HEK293 (cell line): ENCODE measurements at regions not wholly inside any gene's neighbourhood (a gene's known extent, or its start where the extent isn't known, plus 50 kb on each side); places are given as distances from the start of the nearest gene placed in this dataset.
"Not testable (repeated sequence)": the region's sequence is repeated elsewhere in the genome, so short reads cannot be mapped to it uniquely, and the experiment has no call there.

Experiments
- CTCF ChIA-PET: fragments of 350-600 bp; formaldehyde crosslinking; extraction: SDS; loops from one replicate; lab custom pipeline; 2021; ENCODE audit warnings: antibody characterized with exemption; lab: Yijun Ruan, JAX
- POLR2A ChIA-PET: fragments of 300-600 bp; formaldehyde crosslinking; extraction: SDS; loops from one replicate; lab custom pipeline; 2020; ENCODE audit warnings: antibody characterized with exemption, inconsistent platforms; lab: Yijun Ruan, JAX
- H3K27ac ChIP-seq: fragments of 200-500 bp; sonication (Bioruptor generic); 2 replicates; pipeline ENCODE4 v1.5.1; 2014; ENCODE audit warnings: low read depth, low read length, control low read depth, inconsistent platforms; ENCODE audit errors: extremely low read depth
- H3K36me3 ChIP-seq, 2 experiments: fragments of 200-500 bp in 1 of 2; sonication (Bioruptor generic) in 1 of 2; 1 replicate in 1 of 2; 2 replicates in 1 of 2; pipeline ENCODE4 v1.5.1; 2014 to 2017; ENCODE audit warnings: inconsistent platforms in 2 of 2, low read length in 2 of 2; ENCODE audit not compliant: control insufficient read depth in 2 of 2, insufficient read depth in 1 of 2
- H3K4me1 ChIP-seq: fragments of 200-500 bp; sonication (Bioruptor generic); 2 replicates; pipeline ENCODE4 v1.5.1; 2014; ENCODE audit warnings: mild to moderate bottlenecking, low read length, inconsistent platforms; ENCODE audit not compliant: control insufficient read depth, insufficient read depth
- H3K4me3 ChIP-seq: 2 replicates; pipeline ENCODE4 v1.5.1; 2011; ENCODE audit warnings: low read depth, mild to moderate bottlenecking, control low read depth, low read length, moderate library complexity
- H3K9me3 ChIP-seq: fragments of 200-500 bp; sonication (Bioruptor generic); 2 replicates; pipeline ENCODE4 v1.5.1; 2014; ENCODE audit warnings: low read depth, low read length, inconsistent platforms; ENCODE audit not compliant: control insufficient read depth, insufficient read depth
- KLF1 ChIP-seq: fragments of 450-650 bp; formaldehyde crosslinking; IDR thresholded peaks from 2 replicates; pipeline ENCODE4 v1.5.1; 2016; ENCODE audit warnings: missing biosample characterization, missing genetic modification characterization
- KLF9 ChIP-seq: fragments of 450-650 bp; formaldehyde crosslinking; IDR thresholded peaks from 2 replicates; pipeline ENCODE4 v1.5.1; 2016; ENCODE audit warnings: missing biosample characterization, missing genetic modification characterization, low read depth
- ZBTB1 ChIP-seq: fragments of 450-650 bp; formaldehyde crosslinking; IDR thresholded peaks from 2 replicates; pipeline ENCODE4 v1.5.1; 2016; ENCODE audit warnings: missing biosample characterization, missing genetic modification characterization
- ZBTB8A ChIP-seq: fragments of 450-650 bp; formaldehyde crosslinking; IDR thresholded peaks from 2 replicates; pipeline ENCODE4 v1.5.1; 2016; ENCODE audit warnings: missing biosample characterization, missing genetic modification characterization
- ZFP41 ChIP-seq: fragments of 450-650 bp; formaldehyde crosslinking; IDR thresholded peaks from 2 replicates; pipeline ENCODE4 v1.5.1; 2016; ENCODE audit warnings: missing biosample characterization, missing genetic modification characterization, borderline replicate concordance
- ZFP69B ChIP-seq: fragments of 450-650 bp; formaldehyde crosslinking; IDR thresholded peaks from 2 replicates; pipeline ENCODE4 v1.5.1; 2016; ENCODE audit warnings: missing biosample characterization, missing genetic modification characterization
- ZNF24 ChIP-seq: fragments of 450-650 bp; formaldehyde crosslinking; IDR thresholded peaks from 2 replicates; pipeline ENCODE4 v1.5.1; 2016; ENCODE audit warnings: missing biosample characterization, missing genetic modification characterization
- ZNF248 ChIP-seq: fragments of 450-650 bp; formaldehyde crosslinking; IDR thresholded peaks from 2 replicates; pipeline ENCODE4 v1.5.1; 2017; ENCODE audit warnings: missing biosample characterization, missing genetic modification characterization
- ZNF302 ChIP-seq: fragments of 450-650 bp; formaldehyde crosslinking; IDR thresholded peaks from 2 replicates; pipeline ENCODE4 v1.5.1; 2016; ENCODE audit warnings: missing biosample characterization, missing genetic modification characterization, low read depth
- ZNF37A ChIP-seq: fragments of 450-650 bp; IDR thresholded peaks from 2 replicates; pipeline ENCODE4 v1.5.1; 2018; ENCODE audit warnings: missing biosample characterization, missing genetic modification characterization
- ZNF560 ChIP-seq: fragments of 450-650 bp; formaldehyde crosslinking; IDR thresholded peaks from 2 replicates; pipeline ENCODE4 v1.5.1; 2017; ENCODE audit warnings: missing biosample characterization, missing genetic modification characterization, borderline replicate concordance
- ZNF610 ChIP-seq: fragments of 450-650 bp; formaldehyde crosslinking; IDR thresholded peaks from 2 replicates; pipeline ENCODE4 v1.5.1; 2016; ENCODE audit warnings: missing biosample characterization, missing genetic modification characterization, borderline replicate concordance
- ZNF621 ChIP-seq: fragments of 450-650 bp; formaldehyde crosslinking; IDR thresholded peaks from 2 replicates; pipeline ENCODE4 v1.5.1; 2017; ENCODE audit warnings: missing biosample characterization, missing genetic modification characterization
- ZNF626 ChIP-seq: fragments of 450-650 bp; sonication (Bioruptor Pico); formaldehyde crosslinking; IDR thresholded peaks from 2 replicates; pipeline ENCODE4 v1.5.1; 2018; ENCODE audit warnings: missing biosample characterization, missing genetic modification characterization, inconsistent platforms
- ZNF785 ChIP-seq: fragments of 450-650 bp; formaldehyde crosslinking; IDR thresholded peaks from 2 replicates; pipeline ENCODE4 v1.5.1; 2016; ENCODE audit warnings: missing biosample characterization, missing genetic modification characterization
- TF ChIP-seq, protein P1 (sequence below): sonication (generic); formaldehyde crosslinking; IDR thresholded peaks from 2 replicates; pipeline ENCODE4 v1.8.1; 2022; ENCODE audit warnings: mild to moderate bottlenecking, moderate library complexity, missing genetic modification reagents
- TF ChIP-seq, protein P2 (sequence below): fragments of 450-650 bp; formaldehyde crosslinking; IDR thresholded peaks from 2 replicates; pipeline ENCODE4; 2016; ENCODE audit warnings: missing biosample characterization, missing genetic modification characterization
- TF ChIP-seq, protein P3 (sequence below): fragments of 450-650 bp; formaldehyde crosslinking; IDR thresholded peaks from 2 replicates; pipeline ENCODE4 v1.5.0; 2017; ENCODE audit warnings: missing biosample characterization, missing genetic modification characterization, borderline replicate concordance
- TF ChIP-seq, protein P4 (sequence below): fragments of 450-650 bp; formaldehyde crosslinking; IDR thresholded peaks from 2 replicates; pipeline ENCODE4 v1.5.1; 2016; ENCODE audit warnings: missing biosample characterization, missing genetic modification characterization

GRCh38 chr12:131232036-131232435 lies 278.3 kb downstream of the ADGRD1 start:
- no peaks in the 10 kb centered on the region for H3K9me3 ChIP-seq
- H3K4me1 ChIP-seq: no peaks in the 10 kb centered on the region
- H3K4me3 ChIP-seq: no peak overlapping the region
- H3K27ac ChIP-seq: no peak overlapping the region
- H3K36me3 ChIP-seq: no peaks in the 10 kb centered on the region
- TF ChIP-seq ZNF560: no peak
- TF ChIP-seq ZBTB1 (tag by site-specific recombination): no peak
- no peak for TF ChIP-seq ZFP41 (tag by site-specific recombination)
- TF ChIP-seq ZNF626: no peak
- TF ChIP-seq ZNF621 (tag by site-specific recombination): no peak
- no peak for TF ChIP-seq ZNF37A
- TF ChIP-seq ZFP69B: no peak
- TF ChIP-seq KLF9 (tag by site-specific recombination): no peak
- TF ChIP-seq ZNF24 (tag by site-specific recombination): no peak
- TF ChIP-seq, protein P1, sequence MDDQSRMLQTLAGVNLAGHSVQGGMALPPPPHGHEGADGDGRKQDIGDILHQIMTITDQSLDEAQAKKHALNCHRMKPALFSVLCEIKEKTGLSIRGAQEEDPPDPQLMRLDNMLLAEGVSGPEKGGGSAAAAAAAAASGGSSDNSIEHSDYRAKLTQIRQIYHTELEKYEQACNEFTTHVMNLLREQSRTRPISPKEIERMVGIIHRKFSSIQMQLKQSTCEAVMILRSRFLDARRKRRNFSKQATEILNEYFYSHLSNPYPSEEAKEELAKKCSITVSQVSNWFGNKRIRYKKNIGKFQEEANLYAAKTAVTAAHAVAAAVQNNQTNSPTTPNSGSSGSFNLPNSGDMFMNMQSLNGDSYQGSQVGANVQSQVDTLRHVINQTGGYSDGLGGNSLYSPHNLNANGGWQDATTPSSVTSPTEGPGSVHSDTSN (CRISPR knock-in tag): no peak
- no peak for TF ChIP-seq ZNF302
- no peak for TF ChIP-seq ZBTB8A
- no peak for TF ChIP-seq ZNF610
- TF ChIP-seq, protein P2, sequence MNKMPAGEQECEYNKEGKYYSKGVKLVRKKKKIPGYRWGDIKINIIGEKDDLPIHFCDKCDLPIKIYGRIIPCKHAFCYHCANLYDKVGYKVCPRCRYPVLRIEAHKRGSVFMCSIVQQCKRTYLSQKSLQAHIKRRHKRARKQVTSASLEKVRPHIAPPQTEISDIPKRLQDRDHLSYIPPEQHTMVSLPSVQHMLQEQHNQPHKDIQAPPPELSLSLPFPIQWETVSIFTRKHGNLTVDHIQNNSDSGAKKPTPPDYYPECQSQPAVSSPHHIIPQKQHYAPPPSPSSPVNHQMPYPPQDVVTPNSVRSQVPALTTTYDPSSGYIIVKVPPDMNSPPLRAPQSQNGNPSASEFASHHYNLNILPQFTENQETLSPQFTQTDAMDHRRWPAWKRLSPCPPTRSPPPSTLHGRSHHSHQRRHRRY (tag by site-specific recombination): no peak
- TF ChIP-seq ZNF248 (tag by site-specific recombination): no peak
- TF ChIP-seq KLF1 (tag by site-specific recombination): no peak
- TF ChIP-seq ZNF785 (tag by site-specific recombination): no peak
- TF ChIP-seq, protein P3, sequence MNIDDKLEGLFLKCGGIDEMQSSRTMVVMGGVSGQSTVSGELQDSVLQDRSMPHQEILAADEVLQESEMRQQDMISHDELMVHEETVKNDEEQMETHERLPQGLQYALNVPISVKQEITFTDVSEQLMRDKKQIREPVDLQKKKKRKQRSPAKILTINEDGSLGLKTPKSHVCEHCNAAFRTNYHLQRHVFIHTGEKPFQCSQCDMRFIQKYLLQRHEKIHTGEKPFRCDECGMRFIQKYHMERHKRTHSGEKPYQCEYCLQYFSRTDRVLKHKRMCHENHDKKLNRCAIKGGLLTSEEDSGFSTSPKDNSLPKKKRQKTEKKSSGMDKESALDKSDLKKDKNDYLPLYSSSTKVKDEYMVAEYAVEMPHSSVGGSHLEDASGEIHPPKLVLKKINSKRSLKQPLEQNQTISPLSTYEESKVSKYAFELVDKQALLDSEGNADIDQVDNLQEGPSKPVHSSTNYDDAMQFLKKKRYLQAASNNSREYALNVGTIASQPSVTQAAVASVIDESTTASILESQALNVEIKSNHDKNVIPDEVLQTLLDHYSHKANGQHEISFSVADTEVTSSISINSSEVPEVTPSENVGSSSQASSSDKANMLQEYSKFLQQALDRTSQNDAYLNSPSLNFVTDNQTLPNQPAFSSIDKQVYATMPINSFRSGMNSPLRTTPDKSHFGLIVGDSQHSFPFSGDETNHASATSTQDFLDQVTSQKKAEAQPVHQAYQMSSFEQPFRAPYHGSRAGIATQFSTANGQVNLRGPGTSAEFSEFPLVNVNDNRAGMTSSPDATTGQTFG (tag by site-specific recombination): no peak
- TF ChIP-seq, protein P4, sequence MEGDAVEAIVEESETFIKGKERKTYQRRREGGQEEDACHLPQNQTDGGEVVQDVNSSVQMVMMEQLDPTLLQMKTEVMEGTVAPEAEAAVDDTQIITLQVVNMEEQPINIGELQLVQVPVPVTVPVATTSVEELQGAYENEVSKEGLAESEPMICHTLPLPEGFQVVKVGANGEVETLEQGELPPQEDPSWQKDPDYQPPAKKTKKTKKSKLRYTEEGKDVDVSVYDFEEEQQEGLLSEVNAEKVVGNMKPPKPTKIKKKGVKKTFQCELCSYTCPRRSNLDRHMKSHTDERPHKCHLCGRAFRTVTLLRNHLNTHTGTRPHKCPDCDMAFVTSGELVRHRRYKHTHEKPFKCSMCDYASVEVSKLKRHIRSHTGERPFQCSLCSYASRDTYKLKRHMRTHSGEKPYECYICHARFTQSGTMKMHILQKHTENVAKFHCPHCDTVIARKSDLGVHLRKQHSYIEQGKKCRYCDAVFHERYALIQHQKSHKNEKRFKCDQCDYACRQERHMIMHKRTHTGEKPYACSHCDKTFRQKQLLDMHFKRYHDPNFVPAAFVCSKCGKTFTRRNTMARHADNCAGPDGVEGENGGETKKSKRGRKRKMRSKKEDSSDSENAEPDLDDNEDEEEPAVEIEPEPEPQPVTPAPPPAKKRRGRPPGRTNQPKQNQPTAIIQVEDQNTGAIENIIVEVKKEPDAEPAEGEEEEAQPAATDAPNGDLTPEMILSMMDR: no peak
- TF ChIP-seq, all 188 proteins: peak for 0
- POLR2A ChIA-PET: no interaction called here
- CTCF ChIA-PET: no interaction called here

- H3K4me3 ChIP-seq, H3K4me1 ChIP-seq, POLR2A ChIA-PET, H3K9me3 ChIP-seq, CTCF ChIA-PET, H3K27ac ChIP-seq, H3K36me3 ChIP-seq: not testable (repeated sequence)
These were observed 279.2 kb downstream of the ADGRD1 start for GRCh38 chr12:131232872-131233271.
